Muscle layer of duodenum (tissue), 2 donors: ENCODE measurements at regions not wholly inside any gene's neighbourhood (a gene's known extent, or its start where the extent isn't known, plus 50 kb on each side); places are given as distances from the start of the nearest gene placed in this dataset.
A peak's percentile ranks its signal among the peaks of the same experiment; 100 is the strongest.

Experiments
- H3K27ac ChIP-seq: one replicate; pipeline ENCODE4 v1.7.0; 2013; ENCODE audit warnings: mild to moderate bottlenecking, low read length
- H3K27me3 ChIP-seq: one replicate; pipeline ENCODE4 v1.7.0; 2013; ENCODE audit warnings: low read depth, mild to moderate bottlenecking, control low read depth, low read length
- H3K36me3 ChIP-seq, 2 donors: one replicate each; pipeline ENCODE4 v1.7.0; 2013; ENCODE audit warnings: low read length in 2 of 2, control low read depth in 1 of 2, mild to moderate bottlenecking in 1 of 2; ENCODE audit not compliant: insufficient read depth in 2 of 2, control insufficient read depth in 1 of 2
- H3K4me1 ChIP-seq, 2 donors: one replicate each; pipeline ENCODE4 v1.7.0; 2013; ENCODE audit warnings: low read length in 2 of 2, mild to moderate bottlenecking in 2 of 2, control low read depth in 1 of 2, moderate library complexity in 1 of 2; ENCODE audit not compliant: insufficient read depth in 2 of 2, control insufficient read depth in 1 of 2
- H3K4me3 ChIP-seq, 2 donors: one replicate each; pipeline ENCODE4 v1.7.0; 2013; ENCODE audit warnings: low read length in 2 of 2, low read depth in 1 of 2, mild to moderate bottlenecking in 1 of 2
- H3K9me3 ChIP-seq, 2 donors: one replicate each; pipeline ENCODE4 v1.7.0; 2013; ENCODE audit warnings: low read length in 2 of 2, control low read depth in 1 of 2, mild to moderate bottlenecking in 1 of 2; ENCODE audit not compliant: control insufficient read depth in 1 of 2
- donor health status: healthy.

DNA sequence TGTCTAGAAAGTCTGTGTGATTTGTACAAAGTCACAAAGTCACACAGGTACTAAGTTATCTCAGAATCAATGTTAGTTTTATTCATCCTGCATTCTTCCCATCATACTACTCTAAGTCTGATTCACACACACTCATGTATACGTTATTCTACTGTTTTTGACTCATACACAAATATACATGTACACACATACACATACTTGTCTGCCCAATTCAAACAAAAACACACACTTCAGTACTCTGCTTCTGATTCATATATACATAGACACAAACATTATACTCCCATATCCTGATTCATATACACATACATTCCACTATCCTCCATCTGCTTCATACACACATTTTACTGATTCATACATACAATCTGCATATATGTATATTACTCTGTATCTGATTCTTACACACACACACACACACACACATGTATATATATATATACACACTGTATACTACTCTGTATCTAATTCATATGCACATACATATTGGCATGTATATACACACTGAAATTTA lies 69.3 kb downstream of the KLF12 start:
- H3K9me3 ChIP-seq: no peaks in the 10 kb centered on the region
- no peaks in the 10 kb centered on the region for H3K27me3 ChIP-seq
- no peak overlapping the region for H3K27ac ChIP-seq
- H3K4me3 ChIP-seq: no peak overlapping the region
- H3K4me1 ChIP-seq: peaks cover 4 to 24% of the 10 kb centered on the region in 2 donors
- H3K36me3 ChIP-seq: no peaks in the 10 kb centered on the region

DNA sequence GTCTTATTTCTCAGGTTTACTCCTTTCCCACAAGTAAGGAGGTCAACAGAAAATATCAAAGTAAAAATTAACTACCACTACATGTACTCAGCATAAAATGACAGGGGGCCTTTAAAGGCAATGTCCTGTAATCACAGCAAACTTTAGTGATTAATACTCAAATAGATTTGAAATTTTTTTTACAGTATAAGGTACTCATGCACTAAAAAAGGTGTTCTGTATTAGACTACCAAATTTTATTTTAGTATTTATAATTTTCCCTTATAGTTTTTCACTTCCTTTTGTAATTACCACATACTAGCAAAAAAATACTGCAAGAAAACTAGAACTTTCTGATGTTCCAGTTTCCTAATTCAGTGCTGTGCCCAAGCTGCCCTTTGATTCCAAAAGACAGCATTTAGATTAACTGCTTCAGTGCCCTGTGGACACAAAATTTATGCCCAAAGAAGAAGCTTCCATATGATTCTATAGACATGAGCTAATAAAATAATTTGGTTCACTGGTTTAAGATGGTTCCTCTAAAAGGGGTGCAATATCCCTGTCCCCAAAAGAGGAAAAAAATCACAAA lies 70.6 kb downstream of the KLF12 start:
- Histone ChIP-seq H3K36me3 (no peaks in the 10 kb centered on the region), H3K9me3 (no peaks in the 10 kb centered on the region), H3K4me1 (peaks cover 4 to 24% of the 10 kb centered on the region in 2 donors), H3K27ac (peak overlapping the region; percentile 88), H3K4me3 (peak overlapping the region; percentile 49 to 53), H3K27me3 (no peaks in the 10 kb centered on the region)

DNA sequence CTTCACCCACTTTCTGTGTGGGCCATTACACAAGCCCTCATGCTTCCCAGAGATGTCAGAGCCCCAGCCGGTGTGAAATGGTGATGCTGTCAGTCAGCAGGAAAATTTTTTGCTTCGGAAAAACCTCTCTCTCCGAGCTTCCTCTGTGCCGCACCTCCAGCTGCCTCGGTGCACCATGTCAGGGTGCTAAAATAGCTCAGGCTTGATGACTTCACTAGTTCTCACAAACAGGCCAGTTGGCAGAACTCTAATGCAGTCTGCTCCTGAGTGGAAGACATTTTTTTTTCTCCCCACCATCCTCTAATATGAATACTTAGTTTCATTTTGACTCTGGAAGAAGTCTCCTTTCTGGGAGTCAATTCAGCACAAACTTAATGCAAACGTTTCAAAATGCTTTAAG lies 71.3 kb downstream of the KLF12 start:
- no peaks in the 10 kb centered on the region for H3K36me3 ChIP-seq
- peak overlapping the region; percentile 88 for H3K27ac ChIP-seq
- no peaks in the 10 kb centered on the region for H3K27me3 ChIP-seq
- H3K9me3 ChIP-seq: no peaks in the 10 kb centered on the region
- peak overlapping the region; percentile 49 to 53 for H3K4me3 ChIP-seq
- H3K4me1 ChIP-seq: peaks cover 4 to 24% of the 10 kb centered on the region in 2 donors

DNA sequence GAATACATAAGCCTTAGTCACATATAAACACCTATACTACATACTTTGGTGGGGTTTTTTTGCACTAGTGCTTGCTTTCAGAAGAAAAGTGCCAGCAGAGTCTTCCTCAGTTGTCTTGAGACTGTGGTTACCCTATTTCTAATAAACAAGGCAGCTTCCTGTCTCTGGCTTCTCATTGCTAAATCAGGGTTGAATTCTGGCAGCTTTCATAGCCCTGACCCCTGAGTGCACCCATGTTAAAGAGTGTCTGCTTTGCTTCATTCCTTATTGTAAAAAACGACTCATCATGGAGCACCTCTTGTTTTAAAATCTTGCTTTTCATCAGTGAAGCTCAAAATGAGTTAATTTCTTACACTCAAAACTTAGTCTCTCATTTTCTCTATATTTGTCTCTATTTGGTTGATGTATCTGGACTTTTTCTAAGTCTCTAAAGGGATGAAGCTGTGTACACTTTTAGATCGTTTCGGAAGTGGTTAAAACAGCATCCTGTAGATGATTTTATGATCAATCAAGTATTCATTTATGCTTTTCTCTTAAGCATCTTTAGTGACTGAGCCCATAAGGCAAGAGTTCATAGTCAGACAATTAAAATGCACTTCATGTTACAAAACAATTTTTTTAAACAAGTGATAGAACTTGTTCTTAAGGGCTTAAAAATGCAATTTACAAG lies 72.1 kb downstream of the KLF12 start:
- H3K4me3 ChIP-seq: peak overlapping the region in 1 of 2 donors; percentile 49
- H3K9me3 ChIP-seq: no peaks in the 10 kb centered on the region
- H3K4me1 ChIP-seq: peaks cover 4 to 15% of the 10 kb centered on the region in 2 donors
- no peaks in the 10 kb centered on the region for H3K36me3 ChIP-seq
- no peaks in the 10 kb centered on the region for H3K27me3 ChIP-seq
- H3K27ac ChIP-seq: peak overlapping the region; percentile 88

DNA sequence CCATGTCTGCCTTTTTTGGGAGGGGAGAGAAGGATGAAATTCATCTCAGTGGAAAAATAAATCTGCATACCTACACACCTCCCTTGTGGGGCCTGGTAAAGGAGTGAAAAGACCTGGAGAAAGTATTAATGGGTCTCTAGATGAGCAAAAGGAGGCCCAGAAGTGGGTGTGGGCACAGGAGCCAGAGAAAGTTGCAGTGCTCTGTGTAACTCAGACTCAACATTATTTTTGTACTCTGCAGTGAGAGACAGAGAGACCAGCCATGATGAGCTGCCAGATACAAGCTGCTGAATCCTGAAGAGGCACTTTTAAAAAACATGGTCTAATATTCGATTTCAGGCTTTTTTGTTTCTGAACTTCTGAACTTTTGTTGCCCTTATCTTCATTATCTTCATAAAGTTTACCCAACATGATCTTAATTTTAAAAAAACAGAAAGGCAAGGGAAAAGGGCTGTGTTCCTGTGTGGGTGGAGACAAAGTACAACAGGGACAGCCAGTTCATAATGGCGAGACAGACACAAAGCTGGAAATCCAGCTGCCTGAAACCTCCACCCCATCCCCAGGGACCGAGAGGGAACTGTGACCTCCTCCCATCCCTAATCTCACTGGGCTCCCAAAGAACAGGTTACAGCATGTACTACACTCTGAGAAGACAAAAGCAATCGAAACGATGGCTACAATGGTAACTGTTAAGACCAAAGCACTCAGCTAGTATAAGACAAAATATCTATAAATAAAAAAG lies 77.2 kb downstream of the KLF12 start:
- no peaks in the 10 kb centered on the region for H3K36me3 ChIP-seq
- peaks cover 4% of the 10 kb centered on the region in 2 donors for H3K4me1 ChIP-seq
- no peaks in the 10 kb centered on the region for H3K27me3 ChIP-seq
- H3K4me3 ChIP-seq: no peak overlapping the region
- H3K27ac ChIP-seq: peak overlapping the region; percentile 5
- H3K9me3 ChIP-seq: no peaks in the 10 kb centered on the region

DNA sequence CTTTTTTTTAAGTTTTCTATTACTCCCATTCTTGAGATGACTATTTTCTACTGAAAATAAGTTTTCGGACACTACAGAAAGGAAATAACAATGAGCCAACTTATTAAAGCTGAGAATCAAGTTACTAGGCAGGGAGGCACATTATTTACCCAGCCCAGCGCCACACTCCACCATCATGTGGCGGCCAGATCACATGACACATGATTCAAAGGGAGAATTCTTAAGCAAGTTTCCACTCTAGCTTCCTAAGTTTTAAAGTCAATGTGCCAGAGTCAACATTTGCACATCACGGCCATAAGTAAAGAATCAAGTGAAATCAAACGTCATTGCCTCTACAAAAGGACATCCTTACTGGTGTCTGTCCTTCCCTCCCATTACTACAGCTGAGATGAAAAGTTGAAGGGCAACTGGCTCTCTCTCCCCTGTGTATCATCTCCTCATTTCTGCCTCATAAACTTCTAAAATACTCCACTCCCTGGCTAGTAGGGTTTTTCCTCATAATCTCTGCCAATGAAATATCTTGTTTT lies 81.7 kb downstream of the KLF12 start:
- no peak overlapping the region for H3K27ac ChIP-seq
- H3K9me3 ChIP-seq: no peaks in the 10 kb centered on the region
- H3K27me3 ChIP-seq: no peaks in the 10 kb centered on the region
- H3K36me3 ChIP-seq: no peaks in the 10 kb centered on the region
- H3K4me1 ChIP-seq: peaks cover 0 to 11% of the 10 kb centered on the region in 2 donors
- no peak overlapping the region for H3K4me3 ChIP-seq

DNA sequence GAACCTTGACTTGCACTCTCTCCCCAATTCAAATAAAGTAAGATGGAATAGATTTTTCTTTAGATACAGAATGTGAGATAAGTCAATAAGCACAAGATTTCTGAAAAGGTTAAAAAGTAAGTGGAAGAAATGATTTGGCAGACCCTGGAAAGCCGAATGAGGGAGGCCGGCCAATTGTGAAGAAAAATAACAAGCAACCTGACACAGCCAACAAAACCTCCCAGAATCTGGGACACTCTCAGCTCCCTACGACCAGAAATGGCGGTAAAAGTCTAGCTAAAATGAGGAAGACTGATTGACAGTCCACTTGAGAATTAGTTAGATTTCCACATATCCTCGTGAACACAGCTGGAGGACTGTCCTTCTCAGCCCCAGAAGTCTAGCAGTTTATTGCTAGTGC lies 85.4 kb downstream of the KLF12 start:
- H3K4me3 ChIP-seq: no peak overlapping the region
- peaks cover 0 to 8% of the 10 kb centered on the region in 2 donors for H3K4me1 ChIP-seq
- no peak overlapping the region for H3K27ac ChIP-seq
- no peaks in the 10 kb centered on the region for H3K27me3 ChIP-seq
- H3K9me3 ChIP-seq: no peaks in the 10 kb centered on the region
- H3K36me3 ChIP-seq: no peaks in the 10 kb centered on the region

DNA sequence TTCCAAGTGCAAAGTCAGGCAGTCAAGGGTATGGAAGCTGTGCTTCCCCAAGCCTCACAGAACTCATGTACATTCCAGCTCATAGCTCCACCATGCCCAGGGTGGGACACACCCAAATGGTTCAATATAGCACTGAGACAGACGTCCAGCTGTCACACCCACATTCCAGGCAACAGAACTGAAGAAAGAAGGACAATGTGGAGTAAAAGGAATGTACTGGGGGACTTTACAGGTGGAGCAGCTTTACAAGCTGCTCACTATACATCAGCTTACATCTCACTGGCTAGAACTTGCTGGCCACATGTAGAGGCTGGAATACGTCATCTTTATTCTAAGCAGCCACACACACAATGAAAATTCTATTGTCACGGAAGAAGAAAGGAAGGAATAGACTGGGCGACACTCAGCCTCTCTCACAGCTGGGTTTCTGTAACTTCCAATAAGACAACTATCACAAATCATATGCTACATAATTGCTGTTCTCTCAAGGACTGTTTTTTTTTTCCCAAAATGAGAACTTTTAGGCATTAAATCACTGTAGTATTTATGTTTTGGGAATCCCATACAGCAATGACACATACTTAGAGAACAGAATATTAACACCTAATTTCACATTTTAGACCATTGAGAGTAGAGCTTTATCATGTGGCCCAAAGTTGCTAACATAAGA lies 86.1 kb downstream of the KLF12 start:
- H3K4me3 ChIP-seq: no peak overlapping the region
- H3K4me1 ChIP-seq: peaks cover 0 to 8% of the 10 kb centered on the region in 2 donors
- no peaks in the 10 kb centered on the region for H3K27me3 ChIP-seq
- H3K36me3 ChIP-seq: no peaks in the 10 kb centered on the region
- no peaks in the 10 kb centered on the region for H3K9me3 ChIP-seq
- no peak overlapping the region for H3K27ac ChIP-seq

DNA sequence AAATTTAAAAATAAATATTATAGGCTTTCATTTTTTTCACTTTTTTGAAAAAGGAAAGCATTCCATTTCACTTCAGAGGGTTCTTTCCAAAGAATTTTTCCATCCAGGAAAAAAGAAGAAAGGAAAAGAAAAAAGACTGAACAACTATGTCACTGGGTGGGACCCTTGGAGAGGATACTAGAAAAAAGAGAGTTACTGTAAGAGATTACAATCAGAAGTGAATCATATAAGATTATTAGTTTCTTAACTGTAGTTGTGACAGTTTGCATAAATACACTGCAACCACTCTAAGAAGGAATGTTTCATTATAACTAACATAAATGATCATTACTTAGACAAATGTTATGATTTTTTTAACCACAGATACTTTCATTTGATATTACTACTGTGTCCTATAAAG lies 87.8 kb downstream of the KLF12 start:
- no peak overlapping the region for H3K4me3 ChIP-seq
- no peaks in the 10 kb centered on the region for H3K36me3 ChIP-seq
- peaks cover 0 to 8% of the 10 kb centered on the region in 2 donors for H3K4me1 ChIP-seq
- H3K27me3 ChIP-seq: no peaks in the 10 kb centered on the region
- H3K27ac ChIP-seq: no peak overlapping the region
- no peaks in the 10 kb centered on the region for H3K9me3 ChIP-seq

DNA sequence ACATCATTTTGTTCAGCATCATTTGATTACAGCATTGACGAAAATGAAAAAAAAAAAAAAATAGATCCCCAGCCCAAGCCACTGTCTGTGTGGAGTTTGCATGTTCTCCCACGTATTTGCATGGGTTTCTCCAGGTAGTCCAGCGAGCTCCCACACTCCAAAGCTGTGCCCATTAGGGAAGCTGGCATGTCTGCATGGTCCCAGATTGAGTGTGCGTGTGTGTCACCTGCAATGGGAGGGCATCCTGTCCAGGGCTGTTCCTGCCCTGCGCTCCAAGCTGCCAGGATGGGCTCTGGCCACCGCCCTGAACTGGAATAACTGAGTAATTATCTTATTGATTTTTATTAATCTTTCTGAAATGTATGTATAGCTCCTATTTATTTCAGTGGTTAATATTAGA lies 88.6 kb downstream of the KLF12 start:
- Histone ChIP-seq H3K27ac (no peak overlapping the region), H3K36me3 (no peaks in the 10 kb centered on the region), H3K9me3 (no peaks in the 10 kb centered on the region), H3K27me3 (no peaks in the 10 kb centered on the region), H3K4me3 (no peak overlapping the region), H3K4me1 (peaks cover 0 to 14% of the 10 kb centered on the region in 2 donors)

DNA sequence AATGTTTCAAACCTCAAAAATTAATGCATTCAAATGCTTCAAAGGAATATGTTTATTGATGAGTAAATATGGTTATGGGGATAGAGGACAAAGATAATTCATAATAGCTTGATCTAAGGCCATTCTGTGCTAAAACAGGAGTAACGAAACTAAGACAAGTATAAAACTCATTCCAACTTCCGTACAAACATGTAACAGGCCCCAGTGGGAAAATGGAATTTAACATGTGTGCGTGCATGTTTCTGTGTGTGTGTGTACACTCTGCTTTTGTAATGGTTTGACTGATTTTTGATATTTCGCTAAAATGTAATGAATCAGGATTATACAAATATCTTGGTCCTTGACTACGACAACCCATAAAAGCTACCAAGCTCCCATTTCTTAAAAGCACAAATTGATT lies 91.0 kb downstream of the KLF12 start:
- no peaks in the 10 kb centered on the region for H3K9me3 ChIP-seq
- no peak overlapping the region for H3K4me3 ChIP-seq
- H3K36me3 ChIP-seq: no peaks in the 10 kb centered on the region
- no peaks in the 10 kb centered on the region for H3K27me3 ChIP-seq
- H3K4me1 ChIP-seq: peaks cover 0 to 13% of the 10 kb centered on the region in 2 donors
- no peak overlapping the region for H3K27ac ChIP-seq
